HG02981 (cell line): ENCODE measurements at regions not wholly inside any gene's neighbourhood (a gene's known extent, or its start where the extent isn't known, plus 50 kb on each side); places are given as distances from the start of the nearest gene placed in this dataset.
"Not testable (repeated sequence)": the region's sequence is repeated elsewhere in the genome, so short reads cannot be mapped to it uniquely, and the experiment has no call there.

Experiments
- ATAC-seq: cut with Tn5 transposase; IDR thresholded peaks from one replicate; pipeline ENCODE4 v1.9.1; 2021; ENCODE audit warnings: mild to moderate bottlenecking, moderate library complexity; ENCODE audit not compliant: unreplicated experiment

GRCh38 chr5:32842813-32843530, 131.9 kb downstream of the NPR3 start:
- ATAC-seq, result no peak

- no peak for ATAC-seq
Measured at GRCh38 chr5:32843531-32843895, 132.4 kb downstream of the NPR3 start.

GRCh38 chr5:32845171-32845570, 134.1 kb downstream of the NPR3 start:
- no peak for ATAC-seq

GRCh38 chr5:32848120-32848519, 137.0 kb downstream of the NPR3 start:
- ATAC-seq, result no peak

GRCh38 chr5:32848681-32849080, 137.6 kb downstream of the NPR3 start:
- ATAC-seq, result no peak

- ATAC-seq, result no peak
Measured at GRCh38 chr5:32850817-32851496, 139.8 kb downstream of the NPR3 start.

- no peak for ATAC-seq
Measured at GRCh38 chr5:32851559-32852173, 140.5 kb downstream of the NPR3 start.

- no peak for ATAC-seq
Measured at GRCh38 chr5:32852535-32852934, 141.4 kb downstream of the NPR3 start.

- ATAC-seq, result no peak
Measured at GRCh38 chr5:32852976-32853375, 141.9 kb downstream of the NPR3 start.

- no peak for ATAC-seq
Measured at GRCh38 chr5:32854473-32854872, 143.4 kb downstream of the NPR3 start.

GRCh38 chr5:32859211-32859641, 148.1 kb downstream of the NPR3 start:
- no peak for ATAC-seq

GRCh38 chr5:32865475-32865874, 154.4 kb downstream of the NPR3 start:
- no peak for ATAC-seq

GRCh38 chr5:32866138-32866537, 155.0 kb downstream of the NPR3 start:
- no peak for ATAC-seq

GRCh38 chr5:32869216-32869615, 158.1 kb downstream of the NPR3 start:
- no peak for ATAC-seq

- no peak for ATAC-seq
Measured at GRCh38 chr5:32876791-32877190, 165.7 kb downstream of the NPR3 start.

GRCh38 chr5:32879364-32879763, 168.2 kb downstream of the NPR3 start:
- ATAC-seq, result not testable (repeated sequence)

GRCh38 chr5:32880796-32881195, 169.7 kb downstream of the NPR3 start:
- no peak for ATAC-seq

GRCh38 chr5:32887390-32887789, 176.3 kb downstream of the NPR3 start:
- no peak for ATAC-seq

GRCh38 chr5:32889078-32889477, 178.0 kb downstream of the NPR3 start:
- no peak for ATAC-seq

- ATAC-seq, result no peak
Measured at GRCh38 chr5:32903613-32904012, 192.5 kb downstream of the NPR3 start.

- ATAC-seq, result no peak
Measured at GRCh38 chr5:32908641-32909040, 197.5 kb downstream of the NPR3 start.

- ATAC-seq, result no peak
Measured at GRCh38 chr5:32909207-32909606, 198.1 kb downstream of the NPR3 start.
